HCT116 (cell line): ENCODE measurements at regions not wholly inside any gene's neighbourhood (a gene's known extent, or its start where the extent isn't known, plus 50 kb on each side); places are given as distances from the start of the nearest gene placed in this dataset.

Experiments
- ATAC-seq: fragments of 200-7000 bp; cut with Tn5 transposase; 2 replicates; pipeline ENCODE4 v1.9.1; 2020; ENCODE audit warnings: mild to moderate bottlenecking, moderate library complexity
- BruUV-seq: library from RNA; stranded (reverse); fragments of 400-500 nt; replicated peaks from 2 replicates; lab custom pipeline; 2021; lab: Mats Ljungman, UMichigan
- CTCF ChIA-PET: fragments of 300-600 bp; sonication (Branson Sonifier 250); formaldehyde crosslinking; loops from one replicate; lab custom pipeline; 2021; ENCODE audit warnings: antibody characterized with exemption; lab: Charles Lee
- POLR2A ChIA-PET: fragments of 300-600, 350-600 bp; sonication (Branson Sonifier 250); formaldehyde crosslinking; loops from one replicate; lab custom pipeline; 2021; ENCODE audit warnings: antibody characterized with exemption; lab: Charles Lee
- RAD21 ChIA-PET, 2 experiments: fragments of 300-600 bp; sonication (Branson Sonifier 250); formaldehyde crosslinking; loops; one replicate each; lab custom pipeline; 2023; ENCODE audit warnings: low total read pairs in 2 of 2; ENCODE audit not compliant: uncharacterized antibody in 2 of 2, unreplicated experiment in 2 of 2, low non-redundant PET in 1 of 2; lab: Charles Lee
- DNase-seq: peaks from one replicate; pipeline ENCODE4 v3.0.0-alpha.2; 2010; ENCODE audit warnings: low read depth, low spot score
- H2AFZ ChIP-seq: fragments of 200-600 bp; shearing (Covaris generic), sonication (generic); 2 replicates; pipeline ENCODE4 v1.6.1; 2017; ENCODE audit warnings: low read depth, mixed run types, mixed read lengths, antibody characterized with exemption, low read length; ENCODE audit not compliant: poor library complexity, severe bottlenecking
- H3K27ac ChIP-seq: 2 replicates; pipeline ENCODE4 v1.5.1; 2012; ENCODE audit warnings: low read depth, low read length
- H3K27me3 ChIP-seq: fragments of 200-600 bp; sonication (generic); 2 replicates; pipeline ENCODE4 v1.6.1; 2016; ENCODE audit warnings: mixed run types, low read length, mixed read lengths; ENCODE audit not compliant: insufficient read depth
- H3K36me3 ChIP-seq, 2 experiments: fragments of 200-500 bp in 1 of 2; fragments of 200-600 bp in 1 of 2; sonication (Bioruptor generic) in 1 of 2; sonication (generic) in 1 of 2; 2 replicates each; pipeline versions ENCODE4 v1.5.1 to v1.6.1; 2014 to 2016; ENCODE audit warnings: low read length in 2 of 2, inconsistent platforms in 1 of 2, mixed read lengths in 1 of 2, mixed run types in 1 of 2; ENCODE audit not compliant: insufficient read depth in 2 of 2, control insufficient read depth in 1 of 2
- H3K4me1 ChIP-seq, 2 experiments: fragments of 200-600 bp in 1 of 2; sonication (generic) in 1 of 2; 2 replicates each; pipeline versions ENCODE4 v1.5.1 to v1.6.1; 2012 to 2017; ENCODE audit warnings: low read length in 2 of 2, inconsistent platforms in 1 of 2, mild to moderate bottlenecking in 1 of 2, mixed read lengths in 1 of 2, mixed run types in 1 of 2, moderate library complexity in 1 of 2; ENCODE audit not compliant: insufficient read depth in 2 of 2, control insufficient read depth in 1 of 2
- H3K4me2 ChIP-seq: fragments of 200-600 bp; sonication (generic); 2 replicates; pipeline ENCODE4 v1.6.1; 2017; ENCODE audit warnings: mixed run types, low read length, mixed read lengths
- H3K4me3 ChIP-seq, 2 experiments: fragments of 200-600 bp in 1 of 2; sonication (generic) in 1 of 2; replicated peaks in 1 of 2; 2 replicates each; pipeline ENCODE4 v1.5.1; 2011 to 2016; ENCODE audit warnings: low read length in 2 of 2, control low read depth in 1 of 2, low read depth in 1 of 2, mild to moderate bottlenecking in 1 of 2, mixed read lengths in 1 of 2, mixed run types in 1 of 2
- H3K79me2 ChIP-seq: fragments of 200-600 bp; sonication (generic); 2 replicates; pipeline ENCODE4 v1.6.1; 2017; ENCODE audit warnings: mild to moderate bottlenecking, mixed run types, low read length, moderate library complexity, mixed read lengths; ENCODE audit not compliant: insufficient read depth
- H3K9ac ChIP-seq: fragments of 200-600 bp; sonication (generic); 2 replicates; pipeline ENCODE4 v1.6.1; 2016; ENCODE audit warnings: low read length, mixed read lengths
- H3K9me2 ChIP-seq: fragments of 200-600 bp; sonication (generic), shearing (Covaris generic); 2 replicates; pipeline ENCODE4 v1.6.1; 2017; ENCODE audit warnings: mixed run types, mild to moderate bottlenecking, moderate library complexity; ENCODE audit not compliant: insufficient read depth
- H3K9me3 ChIP-seq, 2 experiments: fragments of 200-500 bp in 1 of 2; fragments of 200-600 bp in 1 of 2; sonication (Bioruptor generic) in 1 of 2; sonication (generic) in 1 of 2; 2 replicates each; pipeline ENCODE4 v1.6.1; 2014 to 2017; ENCODE audit warnings: low read length in 2 of 2, mixed read lengths in 2 of 2, inconsistent platforms in 1 of 2, low read depth in 1 of 2, mild to moderate bottlenecking in 1 of 2, mixed run types in 1 of 2, moderate library complexity in 1 of 2; ENCODE audit not compliant: control insufficient read depth in 1 of 2, insufficient read depth in 1 of 2
- H4K20me1 ChIP-seq: fragments of 200-600 bp; sonication (generic), shearing (Covaris generic); 2 replicates; pipeline ENCODE4 v1.6.1; 2017; ENCODE audit warnings: mixed run types, mild to moderate bottlenecking, moderate library complexity; ENCODE audit not compliant: insufficient read depth
- CBX3 ChIP-seq: IDR thresholded peaks from 2 replicates; pipeline ENCODE4 v1.6.1; 2012; ENCODE audit warnings: low read depth
- CEBPB ChIP-seq: IDR thresholded peaks from 2 replicates; pipeline ENCODE4 v1.6.1; 2012; ENCODE audit warnings: low read depth
- ELF1 ChIP-seq: IDR thresholded peaks from 2 replicates; pipeline ENCODE4 v1.6.1; 2012; ENCODE audit warnings: low read depth, borderline replicate concordance
- EZH2 ChIP-seq: fragments of 200-600 bp; sonication (generic); IDR thresholded peaks from 2 replicates; pipeline ENCODE4 v1.6.1; 2017; ENCODE audit warnings: antibody characterized with exemption, mixed run types
- FOSL1 ChIP-seq: IDR thresholded peaks from 2 replicates; pipeline ENCODE4 v1.6.1; 2012; ENCODE audit warnings: low read depth
- JUND ChIP-seq: IDR thresholded peaks from 2 replicates; pipeline ENCODE4 v1.6.1; 2012
- POLR2A ChIP-seq: IDR thresholded peaks from 2 replicates; pipeline ENCODE4 v1.7.0; 2011; ENCODE audit warnings: borderline replicate concordance; ENCODE audit not compliant: insufficient read depth, insufficient read length; ENCODE audit errors: extremely low read depth
- POLR2AphosphoS5 ChIP-seq: IDR thresholded peaks from 2 replicates; pipeline ENCODE4 v1.6.1; 2011; ENCODE audit warnings: mild to moderate bottlenecking, low read depth, low read length, moderate library complexity
- SIN3A ChIP-seq: IDR thresholded peaks from 2 replicates; pipeline ENCODE4 v1.6.1; 2012; ENCODE audit warnings: low read depth
- SP1 ChIP-seq: IDR thresholded peaks from 2 replicates; pipeline ENCODE4 v1.6.1; 2012; ENCODE audit warnings: low read depth
- SRF ChIP-seq: IDR thresholded peaks from 2 replicates; pipeline ENCODE4 v1.6.1; 2012; ENCODE audit warnings: low read depth
- YY1 ChIP-seq: IDR thresholded peaks from 2 replicates; pipeline ENCODE4 v1.6.1; 2011; ENCODE audit warnings: low read length, low read depth, moderate library complexity, mild to moderate bottlenecking; ENCODE audit not compliant: insufficient replicate concordance; ENCODE audit errors: extremely low read depth
- ZBTB33 ChIP-seq: IDR thresholded peaks from 2 replicates; pipeline ENCODE4 v1.6.1; 2011; ENCODE audit warnings: mild to moderate bottlenecking, low read length, moderate library complexity; ENCODE audit not compliant: insufficient replicate concordance; ENCODE audit errors: extremely low read depth
- ZFX ChIP-seq: fragments of 450-650 bp; IDR thresholded peaks from 2 replicates; pipeline ENCODE4 v1.6.1; 2017
- ZNF274 ChIP-seq: fragments of 200-500 bp; sonication (Bioruptor generic); IDR thresholded peaks from 2 replicates; pipeline ENCODE4 v1.6.1; 2014; ENCODE audit warnings: mild to moderate bottlenecking, low read depth, low read length, inconsistent platforms
- intact Hi-C: fragments of 100-400 bp; cut with micrococcal nuclease; formaldehyde crosslinking; loops from 2 replicates; pipeline ENCODE4 v1.10.0; 2022
- TF ChIP-seq, protein P1 (sequence below): IDR thresholded peaks from 2 replicates; pipeline ENCODE4 v1.6.1; 2012
- TF ChIP-seq, protein P2 (sequence below), 3 experiments: fragments of 200-600 bp in 1 of 3; sonication (generic) in 1 of 3; IDR thresholded peaks in 2 of 3; conservative IDR thresholded peaks in 1 of 3; 2 replicates each; pipeline ENCODE4 v1.5.1; 2012 to 2017; ENCODE audit warnings: low read depth in 2 of 3, low read length in 2 of 3, antibody characterized with exemption in 1 of 3, borderline replicate concordance in 1 of 3, control low read depth in 1 of 3, mild to moderate bottlenecking in 1 of 3, mixed read lengths in 1 of 3, mixed run types in 1 of 3, moderate library complexity in 1 of 3; ENCODE audit not compliant: insufficient read depth in 1 of 3

GRCh38 chr4:45425135-45425534 is 698.7 kb downstream of the GABRG1 start:
- BruUV-seq: no TSS peak
- Histone ChIP-seq H3K27me3 (no peaks in the 10 kb centered on the region), H3K27ac (no peak overlapping the region), H3K4me3 (no peak overlapping the region), H3K4me2 (no peak overlapping the region), H3K9me2 (no peaks in the 10 kb centered on the region), H3K36me3 (no peaks in the 10 kb centered on the region), H3K9me3 (peaks cover 10 to 18% of the 10 kb centered on the region in 2 experiments; a peak in 2 of 4 replicates), H2AFZ (no peak overlapping the region), H3K4me1 (no peaks in the 10 kb centered on the region), H3K79me2 (no peaks in the 10 kb centered on the region), H4K20me1 (no peaks in the 10 kb centered on the region; the same call in 1 of the 2 replicates), H3K9ac (no peak overlapping the region)
- intact Hi-C loops: no loop called here
- TF ChIP-seq JUND (no peak), SIN3A (no peak), FOSL1 (no peak), CBX3 (no peak), ZBTB33 (no peak), CEBPB (no peak), ZNF274 (no peak), EZH2 (no peak), POLR2A (no peak), SRF (no peak), SP1 (no peak), YY1 (no peak), ELF1 (no peak), ZFX (no peak), POLR2AphosphoS5 (no peak)
- TF ChIP-seq, protein P1, sequence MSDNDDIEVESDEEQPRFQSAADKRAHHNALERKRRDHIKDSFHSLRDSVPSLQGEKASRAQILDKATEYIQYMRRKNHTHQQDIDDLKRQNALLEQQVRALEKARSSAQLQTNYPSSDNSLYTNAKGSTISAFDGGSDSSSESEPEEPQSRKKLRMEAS: no peak
- TF ChIP-seq, protein P2, sequence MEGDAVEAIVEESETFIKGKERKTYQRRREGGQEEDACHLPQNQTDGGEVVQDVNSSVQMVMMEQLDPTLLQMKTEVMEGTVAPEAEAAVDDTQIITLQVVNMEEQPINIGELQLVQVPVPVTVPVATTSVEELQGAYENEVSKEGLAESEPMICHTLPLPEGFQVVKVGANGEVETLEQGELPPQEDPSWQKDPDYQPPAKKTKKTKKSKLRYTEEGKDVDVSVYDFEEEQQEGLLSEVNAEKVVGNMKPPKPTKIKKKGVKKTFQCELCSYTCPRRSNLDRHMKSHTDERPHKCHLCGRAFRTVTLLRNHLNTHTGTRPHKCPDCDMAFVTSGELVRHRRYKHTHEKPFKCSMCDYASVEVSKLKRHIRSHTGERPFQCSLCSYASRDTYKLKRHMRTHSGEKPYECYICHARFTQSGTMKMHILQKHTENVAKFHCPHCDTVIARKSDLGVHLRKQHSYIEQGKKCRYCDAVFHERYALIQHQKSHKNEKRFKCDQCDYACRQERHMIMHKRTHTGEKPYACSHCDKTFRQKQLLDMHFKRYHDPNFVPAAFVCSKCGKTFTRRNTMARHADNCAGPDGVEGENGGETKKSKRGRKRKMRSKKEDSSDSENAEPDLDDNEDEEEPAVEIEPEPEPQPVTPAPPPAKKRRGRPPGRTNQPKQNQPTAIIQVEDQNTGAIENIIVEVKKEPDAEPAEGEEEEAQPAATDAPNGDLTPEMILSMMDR (IDR thresholded peaks at IDR 0.05 in 2 of 3, conservative IDR thresholded peaks at IDR 0.05 in 1 of 3; ENCODE audit: borderline replicate concordance in 1 of 3, insufficient read depth in 1 of 3, low read depth in 2 of 3, low read length in 2 of 3): no peak
- POLR2A ChIA-PET: no interaction called here
- CTCF ChIA-PET: no interaction called here
- RAD21 ChIA-PET: no interaction called here
- no peak for ATAC-seq
- no peak for DNase-seq
